GOT3 (cell line): ENCODE measurements at regions not wholly inside any gene's neighbourhood (a gene's known extent, or its start where the extent isn't known, plus 50 kb on each side); places are given as distances from the start of the nearest gene placed in this dataset.

Experiments used
- DNase-seq: peaks from one replicate; lab custom pipeline; 2025; ENCODE audit warnings: mixed read lengths; lab: John Stamatoyannopoulos, UW

GRCh38 chr15:95448531-95449229, 881.8 kb upstream of the NR2F2 start:
- no peak for DNase-seq

GRCh38 chr15:95449230-95449628, 881.3 kb upstream of the NR2F2 start:
- no peak for DNase-seq

GRCh38 chr15:95450413-95450812, 880.1 kb upstream of the NR2F2 start:
- no peak for DNase-seq

GRCh38 chr15:95451938-95452337, 878.6 kb upstream of the NR2F2 start:
- DNase-seq: no peak

GRCh38 chr15:95454403-95455262, 875.9 kb upstream of the NR2F2 start:
- DNase-seq: no peak

GRCh38 chr15:95457520-95457919, 873.0 kb upstream of the NR2F2 start:
- DNase-seq: no peak

GRCh38 chr15:95458721-95459120, 871.8 kb upstream of the NR2F2 start:
- DNase-seq: no peak

GRCh38 chr15:95459273-95459672, 871.2 kb upstream of the NR2F2 start:
- no peak for DNase-seq

GRCh38 chr15:95464509-95464908, 866.0 kb upstream of the NR2F2 start:
- DNase-seq: no peak

GRCh38 chr15:95468820-95469219, 861.7 kb upstream of the NR2F2 start:
- DNase-seq: no peak

GRCh38 chr15:95469496-95470000, 861.0 kb upstream of the NR2F2 start:
- DNase-seq: no peak

GRCh38 chr15:95470529-95470928, 860.0 kb upstream of the NR2F2 start:
- DNase-seq: no peak

- no peak for DNase-seq
These were observed 859.4 kb upstream of the NR2F2 start for GRCh38 chr15:95470997-95471689.

- DNase-seq: no peak
These were observed 858.8 kb upstream of the NR2F2 start for GRCh38 chr15:95471690-95472086.

GRCh38 chr15:95475067-95475466, 855.4 kb upstream of the NR2F2 start:
- DNase-seq: no peak

- no peak for DNase-seq
These were observed 851.2 kb upstream of the NR2F2 start for GRCh38 chr15:95479308-95479707.

- no peak for DNase-seq
These were observed 845.1 kb upstream of the NR2F2 start for GRCh38 chr15:95485367-95485766.

GRCh38 chr15:95486224-95486623, 844.3 kb upstream of the NR2F2 start:
- DNase-seq: no peak

GRCh38 chr15:95489103-95489502, 841.4 kb upstream of the NR2F2 start:
- no peak for DNase-seq

- no peak for DNase-seq
These were observed 838.0 kb upstream of the NR2F2 start for GRCh38 chr15:95492388-95493070.

GRCh38 chr15:95494971-95495541, 835.4 kb upstream of the NR2F2 start:
- DNase-seq: no peak

GRCh38 chr15:95497634-95498033, 832.9 kb upstream of the NR2F2 start:
- no peak for DNase-seq
